Hepatocyte (in vitro differentiated cells): ENCODE measurements at regions not wholly inside any gene's neighbourhood (a gene's known extent, or its start where the extent isn't known, plus 50 kb on each side); places are given as distances from the start of the nearest gene placed in this dataset.

Source experiments
- DNase-seq: peaks from one replicate; pipeline ENCODE4 v3.0.0-alpha.2; 2016; ENCODE audit warnings: low spot score
- H2AFZ ChIP-seq: fragments of 200-600 bp; sonication (generic); 2 replicates; pipeline ENCODE4 v1.6.0; 2016; ENCODE audit warnings: antibody characterized with exemption, mild to moderate bottlenecking
- H3K27ac ChIP-seq: fragments of 200-600 bp; sonication (generic); 2 replicates; pipeline ENCODE4 v1.5.1; 2016; ENCODE audit warnings: mild to moderate bottlenecking
- H3K27me3 ChIP-seq: fragments of 200-600 bp; sonication (generic); 2 replicates; pipeline ENCODE4 v1.6.1; 2016
- H3K36me3 ChIP-seq: fragments of 200-600 bp; sonication (generic); replicated peaks from 2 replicates; pipeline ENCODE4 v1.5.1; 2016; ENCODE audit warnings: low read depth; ENCODE audit not compliant: insufficient read depth
- H3K4me1 ChIP-seq: fragments of 200-600 bp; sonication (generic); 2 replicates; pipeline ENCODE4 v1.5.1; 2016; ENCODE audit warnings: mild to moderate bottlenecking, moderate library complexity; ENCODE audit not compliant: insufficient read depth
- H3K4me2 ChIP-seq: fragments of 200-600 bp; sonication (generic); 2 replicates; pipeline ENCODE4 v1.6.0; 2016
- H3K4me3 ChIP-seq: fragments of 200-600 bp; sonication (generic); 2 replicates; pipeline ENCODE4 v1.5.1; 2016; ENCODE audit warnings: mild to moderate bottlenecking
- H3K79me2 ChIP-seq: fragments of 200-600 bp; sonication (generic); 2 replicates; pipeline ENCODE4 v1.6.0; 2017; ENCODE audit warnings: mild to moderate bottlenecking
- H3K9me2 ChIP-seq: fragments of 200-600 bp; sonication (generic); replicated peaks from 2 replicates; pipeline ENCODE4 v1.6.0; 2017; ENCODE audit warnings: mild to moderate bottlenecking; ENCODE audit not compliant: insufficient read depth
- H3K9me3 ChIP-seq: fragments of 200-600 bp; sonication (generic); 2 replicates; pipeline ENCODE4 v1.5.1; 2016; ENCODE audit warnings: low read depth, mild to moderate bottlenecking
- H4K20me1 ChIP-seq: fragments of 200-600 bp; sonication (generic); 2 replicates; pipeline ENCODE4 v1.6.0; 2016; ENCODE audit warnings: mild to moderate bottlenecking; ENCODE audit not compliant: insufficient read depth, poor library complexity, severe bottlenecking
- EZH2 ChIP-seq: fragments of 200-600 bp; sonication (generic); IDR thresholded peaks from 2 replicates; pipeline ENCODE4 v1.6.1; 2016; ENCODE audit warnings: antibody characterized with exemption, mild to moderate bottlenecking, borderline replicate concordance
- EZH2phosphoT487 ChIP-seq: fragments of 200-600 bp; sonication (generic); IDR thresholded peaks from one replicate; pipeline ENCODE4 v1.6.1; 2018; ENCODE audit warnings: antibody characterized with exemption, mild to moderate bottlenecking, low read depth, moderate library complexity; ENCODE audit not compliant: unreplicated experiment, severe bottlenecking
- WGBS: methylation state at CpG from one replicate; pipeline ENCODE4 v1.1.6; 2016; ENCODE audit warnings: low lambda C conversion rate; ENCODE audit errors: missing lambda C conversion rate; 5-methylcytosine and 5-hydroxymethylcytosine counted together
- TF ChIP-seq, protein P1 (sequence below): fragments of 200-600 bp; sonication (generic); IDR thresholded peaks from 2 replicates; pipeline ENCODE4 v1.5.1; 2016; ENCODE audit warnings: antibody characterized with exemption, mild to moderate bottlenecking; ENCODE audit not compliant: poor library complexity

DNA sequence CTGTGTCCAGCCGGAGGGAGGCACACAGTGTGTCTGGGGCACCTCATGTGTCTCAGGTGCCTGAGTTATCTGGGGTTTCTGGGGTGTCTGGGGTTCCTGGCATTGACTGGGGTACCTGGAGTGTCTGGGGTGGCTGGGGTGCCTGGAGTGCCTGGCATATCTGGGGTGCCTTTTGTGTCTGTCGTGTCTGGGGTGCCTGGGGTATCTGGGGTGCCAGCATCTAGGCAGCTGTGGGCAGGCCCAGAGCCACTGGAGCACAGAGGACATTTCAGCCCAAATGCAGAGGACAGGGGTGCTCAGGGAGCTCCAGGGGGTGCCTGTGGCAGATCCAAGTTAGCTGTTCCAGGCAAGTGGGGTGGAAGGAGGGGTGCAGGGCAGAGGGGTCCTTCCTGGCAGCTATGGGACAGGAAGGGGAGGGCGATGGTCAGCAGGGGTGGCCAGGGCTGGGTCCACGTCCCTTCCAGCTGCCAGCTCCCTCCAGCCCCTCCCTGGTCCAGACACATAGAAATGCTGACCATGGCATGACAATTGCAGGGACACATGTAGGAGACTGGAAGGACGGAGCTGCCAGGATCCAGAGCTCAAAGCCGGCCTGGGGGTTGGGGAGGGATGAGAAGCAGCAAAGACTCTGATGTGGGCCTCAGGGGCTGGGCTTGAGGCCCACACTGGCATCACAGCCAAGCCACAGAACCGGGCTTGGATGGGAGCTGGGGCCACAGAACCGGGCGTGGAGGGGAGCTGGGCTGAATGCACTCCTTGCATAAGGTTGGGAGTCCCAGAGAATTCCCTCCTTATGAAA, 133.0 kb downstream of the BRD1 start:
- H2AFZ ChIP-seq: no peak overlapping the region
- H3K9me3 ChIP-seq: no peaks in the 10 kb centered on the region
- no peaks in the 10 kb centered on the region for H3K9me2 ChIP-seq
- TF ChIP-seq, protein P1, sequence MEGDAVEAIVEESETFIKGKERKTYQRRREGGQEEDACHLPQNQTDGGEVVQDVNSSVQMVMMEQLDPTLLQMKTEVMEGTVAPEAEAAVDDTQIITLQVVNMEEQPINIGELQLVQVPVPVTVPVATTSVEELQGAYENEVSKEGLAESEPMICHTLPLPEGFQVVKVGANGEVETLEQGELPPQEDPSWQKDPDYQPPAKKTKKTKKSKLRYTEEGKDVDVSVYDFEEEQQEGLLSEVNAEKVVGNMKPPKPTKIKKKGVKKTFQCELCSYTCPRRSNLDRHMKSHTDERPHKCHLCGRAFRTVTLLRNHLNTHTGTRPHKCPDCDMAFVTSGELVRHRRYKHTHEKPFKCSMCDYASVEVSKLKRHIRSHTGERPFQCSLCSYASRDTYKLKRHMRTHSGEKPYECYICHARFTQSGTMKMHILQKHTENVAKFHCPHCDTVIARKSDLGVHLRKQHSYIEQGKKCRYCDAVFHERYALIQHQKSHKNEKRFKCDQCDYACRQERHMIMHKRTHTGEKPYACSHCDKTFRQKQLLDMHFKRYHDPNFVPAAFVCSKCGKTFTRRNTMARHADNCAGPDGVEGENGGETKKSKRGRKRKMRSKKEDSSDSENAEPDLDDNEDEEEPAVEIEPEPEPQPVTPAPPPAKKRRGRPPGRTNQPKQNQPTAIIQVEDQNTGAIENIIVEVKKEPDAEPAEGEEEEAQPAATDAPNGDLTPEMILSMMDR: no peak
- no peak for TF ChIP-seq EZH2
- TF ChIP-seq EZH2phosphoT487: no peak
- 84% methylated on average over 9 of the region's 9 CpGs for WGBS
- no peaks in the 10 kb centered on the region for H3K36me3 ChIP-seq
- no peaks in the 10 kb centered on the region for H3K79me2 ChIP-seq
- no peaks in the 10 kb centered on the region for H4K20me1 ChIP-seq
- no peak overlapping the region for H3K4me2 ChIP-seq
- no peak overlapping the region for H3K4me3 ChIP-seq
- H3K27me3 ChIP-seq: no peaks in the 10 kb centered on the region
- H3K27ac ChIP-seq: no peak overlapping the region
- no peak for DNase-seq
- H3K4me1 ChIP-seq: no peaks in the 10 kb centered on the region

DNA sequence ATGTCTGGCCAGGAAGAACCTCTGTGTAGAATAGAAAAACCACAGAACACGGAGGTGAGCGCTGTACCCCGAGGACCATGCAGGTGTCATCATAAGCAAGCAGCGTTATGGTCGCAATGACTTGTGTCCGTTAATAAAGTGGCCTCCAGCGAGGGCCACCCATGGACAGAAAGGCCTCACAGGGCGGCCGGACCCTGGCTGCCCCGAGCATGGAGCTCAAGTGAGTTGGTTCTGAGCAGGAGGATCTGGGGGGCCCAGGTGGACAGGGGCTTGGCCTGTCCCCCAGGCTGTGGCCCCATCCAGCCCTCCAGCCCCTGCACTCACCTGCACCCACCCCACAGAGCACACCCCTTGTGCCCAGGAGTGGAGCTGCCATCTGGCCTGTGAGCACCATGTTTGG, 133.8 kb downstream of the BRD1 start:
- Histone ChIP-seq H3K27me3 (no peaks in the 10 kb centered on the region), H2AFZ (no peak overlapping the region), H3K4me3 (no peak overlapping the region), H3K79me2 (no peaks in the 10 kb centered on the region), H3K4me1 (no peaks in the 10 kb centered on the region), H3K9me3 (no peaks in the 10 kb centered on the region), H4K20me1 (no peaks in the 10 kb centered on the region), H3K9me2 (no peaks in the 10 kb centered on the region), H3K36me3 (no peaks in the 10 kb centered on the region), H3K4me2 (no peak overlapping the region), H3K27ac (no peak overlapping the region)
- TF ChIP-seq, protein P1: no peak
- no peak for TF ChIP-seq EZH2phosphoT487
- no peak for DNase-seq
- 82% methylated on average over 10 of the region's 10 CpGs for WGBS

DNA sequence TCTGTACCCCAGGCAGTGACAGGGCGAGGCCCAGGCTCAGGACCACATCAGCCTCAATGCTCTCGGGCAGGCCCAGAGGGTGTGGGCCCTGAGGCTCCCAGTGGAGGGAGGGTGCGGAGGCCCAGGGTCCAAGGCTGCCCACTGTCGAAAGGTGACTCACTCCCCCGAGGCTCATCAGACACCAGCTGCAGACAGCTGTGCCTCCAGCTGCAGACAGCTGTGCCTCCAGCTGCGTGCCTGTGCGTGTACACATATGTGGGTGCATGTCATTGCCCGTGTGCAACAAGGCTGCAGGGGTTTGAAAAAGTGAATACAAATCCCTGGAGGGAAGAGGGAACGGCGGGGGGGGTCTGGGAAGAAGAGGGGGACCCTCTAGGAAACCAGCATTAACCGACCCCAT, 134.3 kb downstream of the BRD1 start:
- H3K36me3 ChIP-seq: no peaks in the 10 kb centered on the region
- H3K4me1 ChIP-seq: no peaks in the 10 kb centered on the region
- no peak overlapping the region for H3K4me3 ChIP-seq
- H3K27me3 ChIP-seq: no peaks in the 10 kb centered on the region
- H3K27ac ChIP-seq: no peak overlapping the region
- TF ChIP-seq EZH2phosphoT487: no peak
- no peak for TF ChIP-seq EZH2
- TF ChIP-seq, protein P1: no peak
- DNase-seq: no peak
- H3K9me2 ChIP-seq: no peaks in the 10 kb centered on the region
- WGBS: 75% methylated on average over 11 of the region's 11 CpGs
- H2AFZ ChIP-seq: no peak overlapping the region
- no peaks in the 10 kb centered on the region for H3K79me2 ChIP-seq
- no peaks in the 10 kb centered on the region for H3K9me3 ChIP-seq
- no peaks in the 10 kb centered on the region for H4K20me1 ChIP-seq
- no peak overlapping the region for H3K4me2 ChIP-seq
